Caco-2 (cell line): ENCODE measurements at regions not wholly inside any gene's neighbourhood (a gene's known extent, or its start where the extent isn't known, plus 50 kb on each side); places are given as distances from the start of the nearest gene placed in this dataset.
A peak's percentile ranks its signal among the peaks of the same experiment; 100 is the strongest.

Experiments used
- BruUV-seq: library from RNA; stranded (reverse); fragments of 400-500 nt; replicated peaks from 2 replicates; lab custom pipeline; 2021; lab: Mats Ljungman, UMichigan
- CTCF ChIA-PET: fragments of 300-600 bp; sonication (Branson Sonifier 250); formaldehyde crosslinking; loops from one replicate; lab custom pipeline; 2022; ENCODE audit warnings: antibody characterized with exemption; lab: Charles Lee
- POLR2A ChIA-PET: fragments of 300-600 bp; sonication (Branson Sonifier 250); formaldehyde crosslinking; loops from one replicate; lab custom pipeline; 2022; ENCODE audit warnings: antibody characterized with exemption; lab: Charles Lee
- DNase-seq, 2 experiments: peaks; one replicate each; pipeline versions ENCODE4 v3.0.0 to v3.0.0-alpha.2; 2020 to 2022
- H3K27me3 ChIP-seq: replicated peaks from 2 replicates; pipeline ENCODE4 v1.6.0; 2011; ENCODE audit warnings: low read length; ENCODE audit not compliant: control insufficient read depth, insufficient read depth
- H3K36me3 ChIP-seq: 2 replicates; pipeline ENCODE4 v1.5.1; 2011; ENCODE audit warnings: low read length; ENCODE audit not compliant: control insufficient read depth, insufficient read depth
- H3K4me1 ChIP-seq: fragments of 250-450 bp; sonication (Bioruptor Pico); 2 replicates; pipeline ENCODE4 v1.5.1; 2020; ENCODE audit warnings: mild to moderate bottlenecking
- H3K4me3 ChIP-seq: 2 replicates; pipeline ENCODE4 v1.5.1; 2011; ENCODE audit warnings: low read depth, mild to moderate bottlenecking, control low read depth, low read length
- H3K9me3 ChIP-seq: fragments of 250-450 bp; sonication (Bioruptor Pico); 2 replicates; pipeline ENCODE4 v1.5.1; 2020; ENCODE audit warnings: mild to moderate bottlenecking, moderate library complexity
- H3K27ac Mint-ChIP-seq: one replicate; pipeline ENCODE4 v1.8.0; 2022; ENCODE audit warnings: mixed read lengths; ENCODE audit not compliant: unreplicated experiment
- H3K27me3 Mint-ChIP-seq: one replicate; pipeline ENCODE4 v1.8.0; 2022; ENCODE audit warnings: mixed read lengths; ENCODE audit not compliant: insufficient read depth, unreplicated experiment
- H3K36me3 Mint-ChIP-seq: one replicate; pipeline ENCODE4 v1.8.0; 2022; ENCODE audit warnings: mild to moderate bottlenecking, mixed read lengths; ENCODE audit not compliant: insufficient read depth, unreplicated experiment
- H3K4me1 Mint-ChIP-seq: one replicate; pipeline ENCODE4 v1.8.0; 2022; ENCODE audit warnings: low read depth, mixed read lengths; ENCODE audit not compliant: unreplicated experiment
- H3K4me3 Mint-ChIP-seq: one replicate; pipeline ENCODE4 v1.8.0; 2022; ENCODE audit warnings: mild to moderate bottlenecking, moderate library complexity, mixed read lengths; ENCODE audit not compliant: unreplicated experiment
- H3K9me3 Mint-ChIP-seq: one replicate; pipeline ENCODE4 v1.8.0; 2022; ENCODE audit warnings: mixed read lengths; ENCODE audit not compliant: unreplicated experiment
- intact Hi-C: fragments of 100-400 bp; cut with micrococcal nuclease; formaldehyde crosslinking; loops from one replicate; pipeline ENCODE4 v1.10.0; 2022; ENCODE audit not compliant: unreplicated experiment
- TF ChIP-seq, protein P1 (sequence below), 2 experiments: fragments of 200-600 bp in 1 of 2; IDR thresholded peaks; 1 replicate in 1 of 2; 2 replicates in 1 of 2; pipeline versions ENCODE4 v1.5.1 to v1.8.0; 2011 to 2022; ENCODE audit warnings: antibody characterized with exemption in 1 of 2, control low read depth in 1 of 2, inconsistent platforms in 1 of 2, low read depth in 1 of 2, low read length in 1 of 2, mild to moderate bottlenecking in 1 of 2, moderate library complexity in 1 of 2; ENCODE audit not compliant: insufficient read depth in 1 of 2, severe bottlenecking in 1 of 2, unreplicated experiment in 1 of 2

GRCh38 chr13:50531917-50532899, 311.3 kb downstream of the DLEU7 start:
- Histone ChIP-seq H3K4me1 (peaks cover 7% of the 10 kb centered on the region), H3K4me3 (no peak overlapping the region), H3K27me3 (no peaks in the 10 kb centered on the region), H3K9me3 (peaks cover 30% of the 10 kb centered on the region), H3K36me3 (no peaks in the 10 kb centered on the region; the same call in none of the 2 replicates)
- H3K27ac Mint-ChIP-seq = no peak overlapping the region
- peaks cover 6% of the 10 kb centered on the region for H3K36me3 Mint-ChIP-seq
- H3K9me3 Mint-ChIP-seq = peaks cover 40% of the 10 kb centered on the region
- H3K4me1 Mint-ChIP-seq = peaks cover 24% of the 10 kb centered on the region
- no peak overlapping the region for H3K4me3 Mint-ChIP-seq
- DNase-seq = peak in 1 of 2 experiments; percentile 25
- BruUV-seq = no TSS peak
- CTCF ChIA-PET = no interaction called here
- intact Hi-C loops = loop anchor here (1.0 to 5.0 kb wide), 7 partner anchors 155 to 556 kb away; no protein-coding TSS in a partner anchor
- H3K27me3 Mint-ChIP-seq = no peaks in the 10 kb centered on the region
- TF ChIP-seq, protein P1, sequence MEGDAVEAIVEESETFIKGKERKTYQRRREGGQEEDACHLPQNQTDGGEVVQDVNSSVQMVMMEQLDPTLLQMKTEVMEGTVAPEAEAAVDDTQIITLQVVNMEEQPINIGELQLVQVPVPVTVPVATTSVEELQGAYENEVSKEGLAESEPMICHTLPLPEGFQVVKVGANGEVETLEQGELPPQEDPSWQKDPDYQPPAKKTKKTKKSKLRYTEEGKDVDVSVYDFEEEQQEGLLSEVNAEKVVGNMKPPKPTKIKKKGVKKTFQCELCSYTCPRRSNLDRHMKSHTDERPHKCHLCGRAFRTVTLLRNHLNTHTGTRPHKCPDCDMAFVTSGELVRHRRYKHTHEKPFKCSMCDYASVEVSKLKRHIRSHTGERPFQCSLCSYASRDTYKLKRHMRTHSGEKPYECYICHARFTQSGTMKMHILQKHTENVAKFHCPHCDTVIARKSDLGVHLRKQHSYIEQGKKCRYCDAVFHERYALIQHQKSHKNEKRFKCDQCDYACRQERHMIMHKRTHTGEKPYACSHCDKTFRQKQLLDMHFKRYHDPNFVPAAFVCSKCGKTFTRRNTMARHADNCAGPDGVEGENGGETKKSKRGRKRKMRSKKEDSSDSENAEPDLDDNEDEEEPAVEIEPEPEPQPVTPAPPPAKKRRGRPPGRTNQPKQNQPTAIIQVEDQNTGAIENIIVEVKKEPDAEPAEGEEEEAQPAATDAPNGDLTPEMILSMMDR (IDR thresholded peaks at IDR 0.05; ENCODE audit: insufficient read depth in 1 of 2, low read depth in 1 of 2, low read length in 1 of 2, severe bottlenecking in 1 of 2, unreplicated experiment in 1 of 2) = peak; percentile 36 to 50
- POLR2A ChIA-PET = no interaction called here

- H3K4me1 ChIP-seq = peaks cover 7% of the 10 kb centered on the region
- DNase-seq = no peak
- ChIA-PET CTCF (no interaction called here), POLR2A (no interaction called here)
- peaks cover 16% of the 10 kb centered on the region for H3K4me1 Mint-ChIP-seq
- peaks cover 52% of the 10 kb centered on the region for H3K9me3 Mint-ChIP-seq
- H3K4me3 Mint-ChIP-seq = no peak overlapping the region
- no peak overlapping the region for H3K4me3 ChIP-seq
- H3K36me3 ChIP-seq = no peaks in the 10 kb centered on the region; the same call in none of the 2 replicates
- H3K27ac Mint-ChIP-seq = no peak overlapping the region
- H3K36me3 Mint-ChIP-seq = no peaks in the 10 kb centered on the region
- H3K27me3 Mint-ChIP-seq = no peaks in the 10 kb centered on the region
- TF ChIP-seq, protein P1 (IDR thresholded peaks at IDR 0.05; ENCODE audit: insufficient read depth in 1 of 2, low read depth in 1 of 2, low read length in 1 of 2, severe bottlenecking in 1 of 2, unreplicated experiment in 1 of 2) = no peak
- H3K9me3 ChIP-seq = peaks cover 35% of the 10 kb centered on the region
- BruUV-seq = no TSS peak
- H3K27me3 ChIP-seq = no peaks in the 10 kb centered on the region
- intact Hi-C loops = no loop called here
Measured at GRCh38 chr13:50535050-50535449, 308.4 kb downstream of the DLEU7 start.

DNA sequence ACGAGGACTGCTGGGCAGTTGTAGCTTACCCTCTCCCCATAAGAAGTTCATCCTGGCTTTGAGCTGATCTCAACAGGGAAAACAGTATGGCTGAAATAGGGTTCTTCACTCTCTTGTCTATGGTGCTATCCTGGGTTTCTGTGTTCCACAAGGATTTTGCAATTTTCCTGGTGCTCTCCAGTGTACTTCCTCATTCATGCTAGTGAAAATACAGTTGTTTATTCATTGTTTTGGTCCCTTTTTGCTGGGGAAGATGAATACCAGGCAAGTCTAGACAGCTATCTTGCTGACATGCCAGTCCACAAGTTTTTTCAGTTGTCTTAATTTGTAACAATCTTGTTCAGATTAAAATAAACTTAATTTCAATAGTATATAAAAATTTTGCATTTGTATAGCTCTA, 306.5 kb downstream of the DLEU7 start:
- BruUV-seq = no TSS peak
- H3K27me3 ChIP-seq = no peaks in the 10 kb centered on the region
- intact Hi-C loops = no loop called here
- no peak overlapping the region for H3K4me3 ChIP-seq
- no peak overlapping the region for H3K27ac Mint-ChIP-seq
- H3K4me1 Mint-ChIP-seq = peaks cover 11% of the 10 kb centered on the region
- ChIA-PET CTCF (no interaction called here), POLR2A (no interaction called here)
- H3K9me3 ChIP-seq = peaks cover 35% of the 10 kb centered on the region
- no peaks in the 10 kb centered on the region for H3K36me3 Mint-ChIP-seq
- H3K36me3 ChIP-seq = no peaks in the 10 kb centered on the region; the same call in none of the 2 replicates
- no peak overlapping the region for H3K4me3 Mint-ChIP-seq
- DNase-seq = no peak
- peaks cover 52% of the 10 kb centered on the region for H3K9me3 Mint-ChIP-seq
- H3K27me3 Mint-ChIP-seq = no peaks in the 10 kb centered on the region
- TF ChIP-seq, protein P1 (IDR thresholded peaks at IDR 0.05; ENCODE audit: insufficient read depth in 1 of 2, low read depth in 1 of 2, low read length in 1 of 2, severe bottlenecking in 1 of 2, unreplicated experiment in 1 of 2) = no peak
- peaks cover 5% of the 10 kb centered on the region for H3K4me1 ChIP-seq
